Calu3 (cell line): ENCODE measurements at regions not wholly inside any gene's neighbourhood (a gene's known extent, or its start where the extent isn't known, plus 50 kb on each side); places are given as distances from the start of the nearest gene placed in this dataset.

Experiments used
- BruUV-seq: library from RNA; stranded (reverse); fragments of 400-500 nt; replicated peaks from 2 replicates; lab custom pipeline; 2021; lab: Mats Ljungman, UMichigan
- CTCF ChIA-PET: fragments of 300-600 bp; sonication (Branson Sonifier 250); formaldehyde crosslinking; loops from one replicate; lab custom pipeline; 2022; ENCODE audit warnings: antibody characterized with exemption; lab: Charles Lee
- DNase-seq: peaks from one replicate; pipeline ENCODE4 v3.0.0; 2022
- H3K27ac Mint-ChIP-seq: one replicate; pipeline ENCODE4 v1.8.0; 2022; ENCODE audit warnings: mixed read lengths; ENCODE audit not compliant: unreplicated experiment
- H3K27me3 Mint-ChIP-seq: one replicate; pipeline ENCODE4 v1.8.0; 2022; ENCODE audit warnings: mixed read lengths; ENCODE audit not compliant: unreplicated experiment
- H3K36me3 Mint-ChIP-seq: one replicate; pipeline ENCODE4 v1.8.0; 2022; ENCODE audit warnings: mild to moderate bottlenecking, moderate library complexity, mixed read lengths; ENCODE audit not compliant: insufficient read depth, unreplicated experiment
- H3K4me1 Mint-ChIP-seq: one replicate; pipeline ENCODE4 v1.8.0; 2022; ENCODE audit warnings: mild to moderate bottlenecking, low read depth, mixed read lengths; ENCODE audit not compliant: unreplicated experiment
- H3K4me3 Mint-ChIP-seq: one replicate; pipeline ENCODE4 v1.8.0; 2022; ENCODE audit warnings: mild to moderate bottlenecking, low read depth, moderate library complexity, mixed read lengths; ENCODE audit not compliant: unreplicated experiment
- H3K9me3 Mint-ChIP-seq: one replicate; pipeline ENCODE4 v1.8.0; 2022; ENCODE audit warnings: low read depth, mixed read lengths; ENCODE audit not compliant: unreplicated experiment
- CTCF ChIP-seq: fragments of 200-600 bp; IDR thresholded peaks from one replicate; pipeline ENCODE4 v1.8.0; 2022; ENCODE audit warnings: antibody characterized with exemption; ENCODE audit not compliant: unreplicated experiment
- intact Hi-C: fragments of 100-400 bp; cut with micrococcal nuclease; formaldehyde crosslinking; loops from one replicate; pipeline ENCODE4 v1.10.0; 2022; ENCODE audit not compliant: unreplicated experiment

- DNase-seq: no peak
- CTCF ChIA-PET: no interaction called here
- Mint-ChIP-seq H3K4me3 (no peak overlapping the region), H3K27ac (no peak overlapping the region), H3K4me1 (peaks cover 8% of the 10 kb centered on the region), H3K27me3 (no peaks in the 10 kb centered on the region), H3K9me3 (no peaks in the 10 kb centered on the region), H3K36me3 (no peaks in the 10 kb centered on the region)
- intact Hi-C loops: no loop called here
- TF ChIP-seq CTCF: no peak
- no TSS peak for BruUV-seq
Observed at GRCh38 chr15:60074181-60074885, 70.2 kb downstream of the FOXB1 start.

GRCh38 chr15:60076045-60076444 lies 71.9 kb downstream of the FOXB1 start:
- intact Hi-C loops: loop anchor here (5.0 kb wide), 2 partner anchors 69 to 159 kb away; no protein-coding TSS in a partner anchor
- peaks cover 2% of the 10 kb centered on the region for H3K4me1 Mint-ChIP-seq

GRCh38 chr15:60076582-60077276 lies 72.6 kb downstream of the FOXB1 start:
- CTCF ChIA-PET: no interaction called here
- TF ChIP-seq CTCF: no peak
- intact Hi-C loops: loop anchor here (5.0 kb wide), 2 partner anchors 69 to 159 kb away; no protein-coding TSS in a partner anchor

More at GRCh38 chr15:60076045-60076444, 71.9 kb downstream of the FOXB1 start:
- no peak for DNase-seq
- Mint-ChIP-seq H3K9me3 (no peaks in the 10 kb centered on the region), H3K27me3 (no peaks in the 10 kb centered on the region), H3K27ac (no peak overlapping the region), H3K36me3 (no peaks in the 10 kb centered on the region), H3K4me3 (no peak overlapping the region)
- CTCF ChIA-PET: no interaction called here
- BruUV-seq: no TSS peak
- TF ChIP-seq CTCF: no peak

GRCh38 chr15:60077581-60078359 lies 73.7 kb downstream of the FOXB1 start:
- Mint-ChIP-seq H3K27ac (no peak overlapping the region), H3K9me3 (no peaks in the 10 kb centered on the region), H3K4me1 (no peaks in the 10 kb centered on the region), H3K4me3 (no peak overlapping the region), H3K36me3 (no peaks in the 10 kb centered on the region), H3K27me3 (no peaks in the 10 kb centered on the region)
- intact Hi-C loops: loop anchor here (5.0 kb wide), 2 partner anchors 70 to 160 kb away; no protein-coding TSS in a partner anchor
- no TSS peak for BruUV-seq
- CTCF ChIA-PET: no interaction called here
- no peak for TF ChIP-seq CTCF
- no peak for DNase-seq

More at GRCh38 chr15:60076582-60077276, 72.6 kb downstream of the FOXB1 start:
- Mint-ChIP-seq H3K4me3 (no peak overlapping the region), H3K27ac (no peak overlapping the region), H3K27me3 (no peaks in the 10 kb centered on the region), H3K36me3 (no peaks in the 10 kb centered on the region), H3K4me1 (no peaks in the 10 kb centered on the region), H3K9me3 (no peaks in the 10 kb centered on the region)
- no TSS peak for BruUV-seq
- DNase-seq: no peak
